Spleen (tissue), 7 donors: ENCODE measurements at regions not wholly inside any gene's neighbourhood (a gene's known extent, or its start where the extent isn't known, plus 50 kb on each side); places are given as distances from the start of the nearest gene placed in this dataset.

Experiments used
- POLR2AphosphoS5 ChIP-seq, 3 donors: sonication (generic); formaldehyde crosslinking; IDR thresholded peaks; one replicate each; pipeline ENCODE4 v1.5.1; 2017; ENCODE audit warnings: antibody characterized with exemption in 3 of 3
- TF ChIP-seq, protein P1 (sequence below), 11 experiments: fragments of 200-600 bp in 7 of 11; fragments of 450-650 bp in 4 of 11; sonication (generic) in 4 of 11; IDR thresholded peaks in 8 of 11; conservative IDR thresholded peaks in 3 of 11; 1 replicate in 7 of 11; 2 replicates in 4 of 11; pipeline versions ENCODE4 v1.4.0 to v1.8.0; 2016 to 2021; ENCODE audit warnings: antibody characterized with exemption in 11 of 11, inconsistent platforms in 4 of 11, mild to moderate bottlenecking in 1 of 11
- donor health status: DM: no; HTN: no; CAD: no; lungs with moderate emphysema.
- donor health status: DM: no; HTN: no; CAD: no.
- donor health status: DM: no; HTN: no; CAD: no.

DNA sequence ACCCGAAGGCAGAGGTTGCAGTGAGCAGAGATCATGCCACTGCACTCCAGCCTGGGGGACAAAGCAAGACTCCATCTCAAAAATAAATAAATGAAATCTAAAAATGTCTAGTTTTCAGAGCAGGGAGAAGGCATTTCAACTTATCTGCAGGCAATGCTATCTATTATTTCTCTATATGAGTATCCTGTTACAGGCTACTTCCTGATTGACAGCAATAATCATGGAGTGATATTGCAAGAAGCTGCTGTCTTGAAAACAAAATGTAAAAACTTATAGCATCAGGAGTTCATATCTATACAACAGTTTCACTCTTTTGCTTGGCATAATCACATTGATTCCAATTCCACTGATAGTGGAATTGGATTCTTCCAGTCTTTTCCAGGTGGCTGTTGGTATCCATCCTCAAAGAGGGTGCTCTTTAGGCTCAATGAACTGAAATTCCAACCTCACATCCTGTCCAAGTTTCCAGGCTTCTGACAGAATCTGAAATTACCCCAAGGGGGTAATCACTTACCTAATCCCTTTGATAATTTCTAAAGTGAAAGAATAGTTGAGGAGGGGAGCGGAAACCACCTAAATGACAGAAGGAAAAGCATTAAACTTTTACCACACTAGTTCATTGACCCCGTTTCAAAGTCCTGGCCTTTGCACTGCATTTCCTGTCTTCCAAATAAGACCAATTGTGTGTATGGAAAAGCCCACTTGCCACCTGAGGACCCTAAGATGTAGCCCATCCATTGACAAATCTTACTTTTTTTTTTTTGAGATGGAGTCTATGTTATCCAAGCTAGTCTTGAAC lies 107.6 kb downstream of the GLUL start:
- no peak for TF ChIP-seq POLR2AphosphoS5 (IDR thresholded peaks at IDR 0.05)
- TF ChIP-seq, protein P1, sequence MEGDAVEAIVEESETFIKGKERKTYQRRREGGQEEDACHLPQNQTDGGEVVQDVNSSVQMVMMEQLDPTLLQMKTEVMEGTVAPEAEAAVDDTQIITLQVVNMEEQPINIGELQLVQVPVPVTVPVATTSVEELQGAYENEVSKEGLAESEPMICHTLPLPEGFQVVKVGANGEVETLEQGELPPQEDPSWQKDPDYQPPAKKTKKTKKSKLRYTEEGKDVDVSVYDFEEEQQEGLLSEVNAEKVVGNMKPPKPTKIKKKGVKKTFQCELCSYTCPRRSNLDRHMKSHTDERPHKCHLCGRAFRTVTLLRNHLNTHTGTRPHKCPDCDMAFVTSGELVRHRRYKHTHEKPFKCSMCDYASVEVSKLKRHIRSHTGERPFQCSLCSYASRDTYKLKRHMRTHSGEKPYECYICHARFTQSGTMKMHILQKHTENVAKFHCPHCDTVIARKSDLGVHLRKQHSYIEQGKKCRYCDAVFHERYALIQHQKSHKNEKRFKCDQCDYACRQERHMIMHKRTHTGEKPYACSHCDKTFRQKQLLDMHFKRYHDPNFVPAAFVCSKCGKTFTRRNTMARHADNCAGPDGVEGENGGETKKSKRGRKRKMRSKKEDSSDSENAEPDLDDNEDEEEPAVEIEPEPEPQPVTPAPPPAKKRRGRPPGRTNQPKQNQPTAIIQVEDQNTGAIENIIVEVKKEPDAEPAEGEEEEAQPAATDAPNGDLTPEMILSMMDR (IDR thresholded peaks at IDR 0.05 in 8 of 11, conservative IDR thresholded peaks at IDR 0.05 in 3 of 11): no peak
